NT2/D1 (cell line): ENCODE measurements at regions not wholly inside any gene's neighbourhood (a gene's known extent, or its start where the extent isn't known, plus 50 kb on each side); places are given as distances from the start of the nearest gene placed in this dataset.

Source experiments
- YY1 ChIP-seq: IDR thresholded peaks from 2 replicates; pipeline ENCODE4 v1.6.1; 2011; ENCODE audit not compliant: insufficient read length, insufficient read depth
- ZNF274 ChIP-seq: IDR thresholded peaks from 2 replicates; pipeline ENCODE4 v1.6.1; 2011; ENCODE audit warnings: mild to moderate bottlenecking, low read depth, low read length

- TF ChIP-seq ZNF274 (no peak), YY1 (no peak)
These were observed 167.4 kb upstream of the NTM start for GRCh38 chr11:131203040-131203439.
